ENCODE measurements at regions not wholly inside any gene's neighbourhood (a gene's known extent, or its start where the extent isn't known, plus 50 kb on each side); places are given as distances from the start of the nearest gene placed in this dataset.

GRCh38 chr7:42347616-42348015 lies 110.6 kb upstream of the GLI3 start:
- DNase-seq, result no peak

- DNase-seq, result no peak
Measured at GRCh38 chr7:42345478-42346299, 108.7 kb upstream of the GLI3 start.

GRCh38 chr7:42344198-42344755 lies 107.3 kb upstream of the GLI3 start:
- DNase-seq, result no peak

GRCh38 chr7:42342381-42342780 lies 105.4 kb upstream of the GLI3 start:
- DNase-seq, result no peak

- DNase-seq, result no peak
Measured at GRCh38 chr7:42340436-42340835, 103.4 kb upstream of the GLI3 start.

- DNase-seq, result no peak
Measured at GRCh38 chr7:42338916-42339540, 102.0 kb upstream of the GLI3 start.

- no peak for DNase-seq
Measured at GRCh38 chr7:42338231-42338915, 101.4 kb upstream of the GLI3 start.

- no peak for DNase-seq
Measured at GRCh38 chr7:42337225-42337905, 100.4 kb upstream of the GLI3 start.

- DNase-seq, result no peak
Measured at GRCh38 chr7:42332605-42333222, 95.7 kb upstream of the GLI3 start.

GRCh38 chr7:42319631-42320030 lies 82.6 kb upstream of the GLI3 start:
- no peak for DNase-seq

- DNase-seq, result no peak
Measured at GRCh38 chr7:42315631-42316030, 78.6 kb upstream of the GLI3 start.

GRCh38 chr7:42315103-42315502 lies 78.1 kb upstream of the GLI3 start:
- no peak for DNase-seq

GRCh38 chr7:42314696-42315095 lies 77.7 kb upstream of the GLI3 start:
- DNase-seq, result no peak

- no peak for DNase-seq
Measured at GRCh38 chr7:42311195-42311594, 74.2 kb upstream of the GLI3 start.

- no peak for DNase-seq
Measured at GRCh38 chr7:42292991-42293521, 56.0 kb upstream of the GLI3 start.

GRCh38 chr7:42289473-42289872 lies 52.5 kb upstream of the GLI3 start:
- no peak for DNase-seq
